ENCODE measurements at regions not wholly inside any gene's neighbourhood (a gene's known extent, or its start where the extent isn't known, plus 50 kb on each side); places are given as distances from the start of the nearest gene placed in this dataset.

DNA sequence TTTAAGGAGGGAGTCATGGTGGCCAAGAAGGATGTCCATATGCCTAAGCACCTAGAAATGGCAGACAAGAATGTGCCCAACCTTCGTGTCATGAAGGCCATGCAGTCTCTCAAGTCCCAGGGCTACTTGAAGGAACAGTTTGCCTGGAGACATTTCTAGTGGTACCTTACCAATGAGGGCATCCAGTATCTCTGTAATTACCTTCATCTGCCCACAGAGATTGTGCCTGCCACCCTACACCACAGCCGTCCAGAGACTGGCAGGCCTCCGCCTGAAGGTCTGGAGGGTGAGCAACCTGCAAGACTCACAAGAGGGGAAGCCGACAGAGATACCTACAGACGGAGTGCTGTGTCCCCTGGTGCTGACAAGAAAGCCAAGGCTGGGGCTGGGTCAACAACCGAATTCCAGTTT is 115.0 kb downstream of the HFE start:
- TF ChIP-seq, protein P1, sequence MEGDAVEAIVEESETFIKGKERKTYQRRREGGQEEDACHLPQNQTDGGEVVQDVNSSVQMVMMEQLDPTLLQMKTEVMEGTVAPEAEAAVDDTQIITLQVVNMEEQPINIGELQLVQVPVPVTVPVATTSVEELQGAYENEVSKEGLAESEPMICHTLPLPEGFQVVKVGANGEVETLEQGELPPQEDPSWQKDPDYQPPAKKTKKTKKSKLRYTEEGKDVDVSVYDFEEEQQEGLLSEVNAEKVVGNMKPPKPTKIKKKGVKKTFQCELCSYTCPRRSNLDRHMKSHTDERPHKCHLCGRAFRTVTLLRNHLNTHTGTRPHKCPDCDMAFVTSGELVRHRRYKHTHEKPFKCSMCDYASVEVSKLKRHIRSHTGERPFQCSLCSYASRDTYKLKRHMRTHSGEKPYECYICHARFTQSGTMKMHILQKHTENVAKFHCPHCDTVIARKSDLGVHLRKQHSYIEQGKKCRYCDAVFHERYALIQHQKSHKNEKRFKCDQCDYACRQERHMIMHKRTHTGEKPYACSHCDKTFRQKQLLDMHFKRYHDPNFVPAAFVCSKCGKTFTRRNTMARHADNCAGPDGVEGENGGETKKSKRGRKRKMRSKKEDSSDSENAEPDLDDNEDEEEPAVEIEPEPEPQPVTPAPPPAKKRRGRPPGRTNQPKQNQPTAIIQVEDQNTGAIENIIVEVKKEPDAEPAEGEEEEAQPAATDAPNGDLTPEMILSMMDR (IDR thresholded peaks at IDR 0.05; ENCODE audit: low read depth, low read length, missing input control) = no peak
- TF ChIP-seq JUND (IDR thresholded peaks at IDR 0.05) (no peak), RAD21 (IDR thresholded peaks at IDR 0.05) (no peak), HNF4G (IDR thresholded peaks at IDR 0.05) (no peak), FOXA1 (IDR thresholded peaks at IDR 0.05) (no peak), GABPA (IDR thresholded peaks at IDR 0.05 in 1 of 2, conservative IDR thresholded peaks at IDR 0.05 in 1 of 2) (no peak), RXRA (IDR thresholded peaks at IDR 0.05) (no peak), FOXA2 (IDR thresholded peaks at IDR 0.05) (no peak), TAF1 (conservative IDR thresholded peaks at IDR 0.05) (no peak)
- TF ChIP-seq, protein P2, sequence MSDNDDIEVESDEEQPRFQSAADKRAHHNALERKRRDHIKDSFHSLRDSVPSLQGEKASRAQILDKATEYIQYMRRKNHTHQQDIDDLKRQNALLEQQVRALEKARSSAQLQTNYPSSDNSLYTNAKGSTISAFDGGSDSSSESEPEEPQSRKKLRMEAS (IDR thresholded peaks at IDR 0.05) = no peak
- TF ChIP-seq, protein P3, sequence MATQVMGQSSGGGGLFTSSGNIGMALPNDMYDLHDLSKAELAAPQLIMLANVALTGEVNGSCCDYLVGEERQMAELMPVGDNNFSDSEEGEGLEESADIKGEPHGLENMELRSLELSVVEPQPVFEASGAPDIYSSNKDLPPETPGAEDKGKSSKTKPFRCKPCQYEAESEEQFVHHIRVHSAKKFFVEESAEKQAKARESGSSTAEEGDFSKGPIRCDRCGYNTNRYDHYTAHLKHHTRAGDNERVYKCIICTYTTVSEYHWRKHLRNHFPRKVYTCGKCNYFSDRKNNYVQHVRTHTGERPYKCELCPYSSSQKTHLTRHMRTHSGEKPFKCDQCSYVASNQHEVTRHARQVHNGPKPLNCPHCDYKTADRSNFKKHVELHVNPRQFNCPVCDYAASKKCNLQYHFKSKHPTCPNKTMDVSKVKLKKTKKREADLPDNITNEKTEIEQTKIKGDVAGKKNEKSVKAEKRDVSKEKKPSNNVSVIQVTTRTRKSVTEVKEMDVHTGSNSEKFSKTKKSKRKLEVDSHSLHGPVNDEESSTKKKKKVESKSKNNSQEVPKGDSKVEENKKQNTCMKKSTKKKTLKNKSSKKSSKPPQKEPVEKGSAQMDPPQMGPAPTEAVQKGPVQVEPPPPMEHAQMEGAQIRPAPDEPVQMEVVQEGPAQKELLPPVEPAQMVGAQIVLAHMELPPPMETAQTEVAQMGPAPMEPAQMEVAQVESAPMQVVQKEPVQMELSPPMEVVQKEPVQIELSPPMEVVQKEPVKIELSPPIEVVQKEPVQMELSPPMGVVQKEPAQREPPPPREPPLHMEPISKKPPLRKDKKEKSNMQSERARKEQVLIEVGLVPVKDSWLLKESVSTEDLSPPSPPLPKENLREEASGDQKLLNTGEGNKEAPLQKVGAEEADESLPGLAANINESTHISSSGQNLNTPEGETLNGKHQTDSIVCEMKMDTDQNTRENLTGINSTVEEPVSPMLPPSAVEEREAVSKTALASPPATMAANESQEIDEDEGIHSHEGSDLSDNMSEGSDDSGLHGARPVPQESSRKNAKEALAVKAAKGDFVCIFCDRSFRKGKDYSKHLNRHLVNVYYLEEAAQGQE (IDR thresholded peaks at IDR 0.05) = no peak
- TF ChIP-seq, protein P4, sequence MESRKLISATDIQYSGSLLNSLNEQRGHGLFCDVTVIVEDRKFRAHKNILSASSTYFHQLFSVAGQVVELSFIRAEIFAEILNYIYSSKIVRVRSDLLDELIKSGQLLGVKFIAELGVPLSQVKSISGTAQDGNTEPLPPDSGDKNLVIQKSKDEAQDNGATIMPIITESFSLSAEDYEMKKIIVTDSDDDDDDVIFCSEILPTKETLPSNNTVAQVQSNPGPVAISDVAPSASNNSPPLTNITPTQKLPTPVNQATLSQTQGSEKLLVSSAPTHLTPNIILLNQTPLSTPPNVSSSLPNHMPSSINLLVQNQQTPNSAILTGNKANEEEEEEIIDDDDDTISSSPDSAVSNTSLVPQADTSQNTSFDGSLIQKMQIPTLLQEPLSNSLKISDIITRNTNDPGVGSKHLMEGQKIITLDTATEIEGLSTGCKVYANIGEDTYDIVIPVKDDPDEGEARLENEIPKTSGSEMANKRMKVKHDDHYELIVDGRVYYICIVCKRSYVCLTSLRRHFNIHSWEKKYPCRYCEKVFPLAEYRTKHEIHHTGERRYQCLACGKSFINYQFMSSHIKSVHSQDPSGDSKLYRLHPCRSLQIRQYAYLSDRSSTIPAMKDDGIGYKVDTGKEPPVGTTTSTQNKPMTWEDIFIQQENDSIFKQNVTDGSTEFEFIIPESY (IDR thresholded peaks at IDR 0.05) = no peak
- TF ChIP-seq, protein P5, sequence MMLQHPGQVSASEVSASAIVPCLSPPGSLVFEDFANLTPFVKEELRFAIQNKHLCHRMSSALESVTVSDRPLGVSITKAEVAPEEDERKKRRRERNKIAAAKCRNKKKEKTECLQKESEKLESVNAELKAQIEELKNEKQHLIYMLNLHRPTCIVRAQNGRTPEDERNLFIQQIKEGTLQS (IDR thresholded peaks at IDR 0.05) = no peak

All from liver (tissue), 3 donors.